ENCODE measurements at regions not wholly inside any gene's neighbourhood (a gene's known extent, or its start where the extent isn't known, plus 50 kb on each side); places are given as distances from the start of the nearest gene placed in this dataset.

- TF ChIP-seq CEBPB (IDR thresholded peaks at IDR 0.05; ENCODE audit: low read depth, low read length) (peak; percentile 44), SMC3 (IDR thresholded peaks at IDR 0.05; ENCODE audit: low read depth, low read length) (no peak), CTCF (conservative IDR thresholded peaks at IDR 0.05; ENCODE audit: low read depth, low read length) (no peak), USF2 (IDR thresholded peaks at IDR 0.05; ENCODE audit: low read depth, low read length) (no peak), POLR2A (IDR thresholded peaks at IDR 0.05; ENCODE audit: low read depth, low read length) (no peak), MAFK (IDR thresholded peaks at IDR 0.05; ENCODE audit: low read depth, low read length) (no peak), RAD21 (IDR thresholded peaks at IDR 0.05; ENCODE audit: low read length) (no peak)
- Histone ChIP-seq H3K27ac (ENCODE audit: insufficient read depth, low read length) (no peak overlapping the region), H4K20me1 (ENCODE audit: insufficient read depth, low read length) (no peaks in the 10 kb centered on the region), H3K4me1 (ENCODE audit: control insufficient read depth, insufficient read depth, low read length) (peaks cover 1% of the 10 kb centered on the region; the same call in 1 of the 2 replicates), H3K4me3 (ENCODE audit: insufficient read depth, low read depth, low read length) (no peak overlapping the region), H2AK9ac (replicated peaks; ENCODE audit: low read depth, low read length, poor library complexity) (no peak overlapping the region), H4K8ac (ENCODE audit: low read depth in 2 of 2, low read length in 2 of 2) (no peak overlapping the region), H3K4ac (ENCODE audit: low read depth, low read length) (no peak overlapping the region), H4K5ac (ENCODE audit: low read depth, low read length) (no peak overlapping the region), H2BK15ac (ENCODE audit: low read depth, low read length) (no peak overlapping the region), H2AK5ac (ENCODE audit: low read depth, low read length) (no peak overlapping the region), H2BK5ac (ENCODE audit: low read depth, low read length, poor library complexity, severe bottlenecking) (no peak overlapping the region), H4K91ac (ENCODE audit: insufficient read depth, low read depth, low read length) (no peak overlapping the region), H3K9me1 (ENCODE audit: insufficient read depth, low read length) (no peaks in the 10 kb centered on the region; the same call in 1 of the 2 replicates), H2BK20ac (ENCODE audit: low read depth, low read length) (no peak overlapping the region), H3K4me2 (ENCODE audit: low read depth, low read length) (no peak overlapping the region), H3K14ac (replicated peaks; ENCODE audit: low read depth, low read length) (no peak overlapping the region), H2AFZ (replicated peaks; ENCODE audit: low read length, poor library complexity) (no peak overlapping the region), H3K36me3 (ENCODE audit: control insufficient read depth, insufficient read depth, low read length) (no peaks in the 10 kb centered on the region), H2BK120ac (ENCODE audit: low read depth, low read length) (no peak overlapping the region), H3K9me3 (ENCODE audit: control insufficient read depth, insufficient read depth, low read length) (no peaks in the 10 kb centered on the region), H3K27me3 (ENCODE audit: control insufficient read depth, insufficient read depth, low read length) (peaks cover 3% of the 10 kb centered on the region; the same call in 1 of the 2 replicates), H3K9ac (ENCODE audit: low read depth, low read length) (no peak overlapping the region), H3K18ac (ENCODE audit: low read depth, low read length) (no peak overlapping the region), H3K56ac (ENCODE audit: extremely low read depth, insufficient read depth, low read length) (no peak overlapping the region), H3K23ac (ENCODE audit: low read depth, low read length) (no peak overlapping the region), H3K79me1 (ENCODE audit: low read depth in 1 of 2, low read length in 2 of 2) (no peaks in the 10 kb centered on the region)
- BruUV-seq (replicated peaks): no TSS peak
- ATAC-seq (ENCODE audit: low read depth) (peak; percentile 51; the same call in 1 of the 2 replicates), DNase-seq (peak; percentile 69)
- in situ Hi-C loops (cut with MboI; ENCODE audit: low sequenced_read_pairs) (no loop called here), intact Hi-C loops (cut with micrococcal nuclease) (no loop called here), dilution Hi-C loops (cut with HindIII; ENCODE audit: low sequenced_read_pairs, unreplicated experiment) (no loop called here)
- WGBS, 2 experiments (ENCODE audit: extremely low coverage in 2 of 2, insufficient read length in 1 of 2): no CpG with 5 or more reads among the region's 6 CpGs
- CTCF ChIA-PET: no interaction called here
- POLR2A ChIA-PET (ENCODE audit: unreplicated experiment): no interaction called here
These were observed 107.9 kb upstream of the FAM180A start for GRCh38 chr7:135856356-135857144.

All from IMR-90 (cell line).